Epithelial cell of proximal tubule (primary cell): ENCODE measurements at regions not wholly inside any gene's neighbourhood (a gene's known extent, or its start where the extent isn't known, plus 50 kb on each side); places are given as distances from the start of the nearest gene placed in this dataset.
"Not testable (repeated sequence)": the region's sequence is repeated elsewhere in the genome, so short reads cannot be mapped to it uniquely, and the experiment has no call there.

Source experiments
- DNase-seq: peaks from one replicate; pipeline ENCODE4 v3.0.0-alpha.2; 2011; ENCODE audit warnings: low read depth
- H3K4me3 ChIP-seq: 2 replicates; pipeline ENCODE4 v1.5.1; 2011; ENCODE audit warnings: low read depth, mild to moderate bottlenecking, low read length
- CTCF ChIP-seq: conservative IDR thresholded peaks from 2 replicates; pipeline ENCODE4 v1.5.1; 2012; ENCODE audit warnings: low read depth, mild to moderate bottlenecking, low read length

GRCh38 chr9:90169490-90169889 is 473.1 kb downstream of the DIRAS2 start:
- DNase-seq: no peak
- no peak overlapping the region for H3K4me3 ChIP-seq
- no peak for TF ChIP-seq CTCF

GRCh38 chr9:90173935-90174334 is 468.7 kb downstream of the DIRAS2 start:
- not testable (repeated sequence) for DNase-seq, H3K4me3 ChIP-seq

GRCh38 chr9:90174346-90174745 is 468.3 kb downstream of the DIRAS2 start:
- H3K4me3 ChIP-seq, DNase-seq: not testable (repeated sequence)

DNA sequence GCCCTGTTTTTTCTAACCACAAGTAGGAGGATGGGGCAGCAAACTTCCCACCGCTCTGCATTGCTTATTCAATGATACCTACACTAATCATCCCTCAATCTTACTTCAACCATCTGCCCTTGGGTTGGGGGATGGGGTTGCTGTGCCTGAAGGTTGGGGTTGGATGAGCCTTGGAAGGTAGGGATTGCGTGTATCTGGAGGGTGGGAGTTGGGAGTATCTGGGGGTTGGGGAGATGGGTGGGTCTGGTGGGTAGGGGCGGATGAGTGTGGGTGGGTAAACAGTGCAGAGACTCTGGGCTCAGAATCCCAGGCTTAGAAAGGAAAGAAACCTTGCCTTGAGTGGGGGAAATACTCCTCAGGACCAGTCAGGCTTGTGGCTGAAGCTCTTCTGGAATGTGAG is 467.4 kb downstream of the DIRAS2 start:
- no peak for DNase-seq
- no peak overlapping the region for H3K4me3 ChIP-seq
- no peak for TF ChIP-seq CTCF

DNA sequence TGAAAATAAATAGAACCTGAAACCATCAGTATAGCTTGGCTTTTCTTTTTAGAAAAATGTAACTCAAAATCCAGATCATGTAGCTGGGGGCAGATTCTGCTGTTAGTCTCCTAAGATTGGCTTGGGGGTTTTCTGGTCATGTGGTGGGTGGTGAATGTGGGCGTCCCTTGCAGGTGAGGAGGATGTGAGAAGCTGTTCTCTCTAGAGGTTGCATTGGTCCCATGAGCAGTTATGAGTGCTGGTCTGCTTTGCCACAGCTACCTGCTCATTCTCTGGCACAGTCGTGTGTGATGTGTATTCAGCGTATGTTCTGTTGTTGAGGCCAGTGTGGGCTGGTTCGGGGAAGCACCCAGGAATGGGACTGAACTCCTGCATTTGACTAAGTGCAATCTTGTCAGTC is 466.8 kb downstream of the DIRAS2 start:
- no peak for TF ChIP-seq CTCF
- no peak overlapping the region for H3K4me3 ChIP-seq
- DNase-seq: no peak

DNA sequence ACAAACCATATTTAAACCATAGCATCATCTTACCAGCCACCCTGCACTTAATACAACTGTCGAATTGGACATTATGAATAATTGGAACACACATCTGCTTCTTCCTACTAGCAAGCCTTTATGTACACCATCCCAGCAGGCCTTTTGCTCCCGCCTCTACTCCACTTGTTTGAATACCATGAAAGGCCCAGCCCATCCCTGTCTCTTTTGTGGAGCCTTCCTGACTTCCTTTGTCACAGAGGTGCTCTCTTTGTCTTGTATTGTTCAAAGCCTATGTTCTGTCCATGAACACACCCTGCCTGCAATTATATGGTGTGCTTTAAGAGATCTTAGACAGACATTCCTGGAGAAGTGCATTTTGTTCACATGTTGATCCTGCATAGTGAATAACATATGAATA is 465.7 kb downstream of the DIRAS2 start:
- no peak for TF ChIP-seq CTCF
- no peak for DNase-seq
- H3K4me3 ChIP-seq: no peak overlapping the region

DNA sequence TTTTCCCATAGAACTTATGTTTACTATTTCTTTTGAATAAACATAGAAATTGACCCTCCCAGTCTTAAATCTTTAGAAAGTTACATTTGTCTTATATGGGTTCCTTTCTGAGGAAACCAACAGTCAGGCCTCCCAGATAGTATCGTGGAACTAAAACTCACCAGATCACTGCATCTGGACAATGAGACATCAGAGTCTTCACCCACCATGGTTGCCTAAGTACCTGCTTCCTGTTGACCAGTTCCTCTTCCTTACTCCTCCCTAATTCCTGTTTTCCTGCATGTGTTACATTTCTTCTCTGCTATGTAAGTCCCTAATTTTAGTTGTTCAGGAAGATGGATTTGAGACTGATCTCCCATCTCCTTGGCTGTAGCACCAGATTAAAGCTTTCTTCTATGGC is 462.2 kb downstream of the DIRAS2 start:
- no peak for TF ChIP-seq CTCF
- DNase-seq: no peak
- no peak overlapping the region for H3K4me3 ChIP-seq

GRCh38 chr9:90188656-90189055 is 454.0 kb downstream of the DIRAS2 start:
- DNase-seq: no peak
- TF ChIP-seq CTCF: no peak
- H3K4me3 ChIP-seq: no peak overlapping the region
